Brain microvascular endothelial cell (primary cell): ENCODE measurements at regions not wholly inside any gene's neighbourhood (a gene's known extent, or its start where the extent isn't known, plus 50 kb on each side); places are given as distances from the start of the nearest gene placed in this dataset.

Experiments
- DNase-seq: peaks from one replicate; pipeline ENCODE4 v3.0.0-alpha.2; 2020
- H3K27ac ChIP-seq: fragments of 250-450 bp; sonication (Bioruptor Pico); 2 replicates; pipeline ENCODE4 v1.5.1; 2020; ENCODE audit warnings: mild to moderate bottlenecking, moderate library complexity
- H3K27me3 ChIP-seq: fragments of 250-450 bp; sonication (Bioruptor Pico); replicated peaks from 2 replicates; pipeline ENCODE4 v1.5.1; 2020; ENCODE audit warnings: mild to moderate bottlenecking
- H3K36me3 ChIP-seq: fragments of 250-450 bp; sonication (Bioruptor Pico); replicated peaks from 2 replicates; pipeline ENCODE4 v1.5.1; 2020; ENCODE audit warnings: mild to moderate bottlenecking
- H3K4me3 ChIP-seq: 2 replicates; pipeline ENCODE4 v1.5.1; 2011; ENCODE audit warnings: low read depth, mild to moderate bottlenecking, control low read depth, low read length, moderate library complexity
- in situ Hi-C: cut with HindIII; loops from 2 replicates; pipeline ENCODE4 v1.10.0; 2017; ENCODE audit warnings: low sequenced_read_pairs, low pct_ligation_motif_present
- TF ChIP-seq, protein P1 (sequence below): IDR thresholded peaks from 2 replicates; pipeline ENCODE4 v1.5.1; 2011; ENCODE audit warnings: low read depth, mild to moderate bottlenecking, moderate library complexity, low read length, control low read depth, inconsistent platforms; ENCODE audit errors: missing control alignments

GRCh38 chr3:177934001-177934891, 602.0 kb upstream of the KCNMB2 start:
- H3K27me3 ChIP-seq, result no peaks in the 10 kb centered on the region
- no peak overlapping the region for H3K4me3 ChIP-seq
- no peaks in the 10 kb centered on the region for H3K36me3 ChIP-seq
- DNase-seq, result peak; percentile 61
- TF ChIP-seq, protein P1, sequence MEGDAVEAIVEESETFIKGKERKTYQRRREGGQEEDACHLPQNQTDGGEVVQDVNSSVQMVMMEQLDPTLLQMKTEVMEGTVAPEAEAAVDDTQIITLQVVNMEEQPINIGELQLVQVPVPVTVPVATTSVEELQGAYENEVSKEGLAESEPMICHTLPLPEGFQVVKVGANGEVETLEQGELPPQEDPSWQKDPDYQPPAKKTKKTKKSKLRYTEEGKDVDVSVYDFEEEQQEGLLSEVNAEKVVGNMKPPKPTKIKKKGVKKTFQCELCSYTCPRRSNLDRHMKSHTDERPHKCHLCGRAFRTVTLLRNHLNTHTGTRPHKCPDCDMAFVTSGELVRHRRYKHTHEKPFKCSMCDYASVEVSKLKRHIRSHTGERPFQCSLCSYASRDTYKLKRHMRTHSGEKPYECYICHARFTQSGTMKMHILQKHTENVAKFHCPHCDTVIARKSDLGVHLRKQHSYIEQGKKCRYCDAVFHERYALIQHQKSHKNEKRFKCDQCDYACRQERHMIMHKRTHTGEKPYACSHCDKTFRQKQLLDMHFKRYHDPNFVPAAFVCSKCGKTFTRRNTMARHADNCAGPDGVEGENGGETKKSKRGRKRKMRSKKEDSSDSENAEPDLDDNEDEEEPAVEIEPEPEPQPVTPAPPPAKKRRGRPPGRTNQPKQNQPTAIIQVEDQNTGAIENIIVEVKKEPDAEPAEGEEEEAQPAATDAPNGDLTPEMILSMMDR, result no peak
- H3K27ac ChIP-seq, result no peak overlapping the region
- in situ Hi-C loops, result no loop called here

- Histone ChIP-seq H3K27ac (no peak overlapping the region), H3K4me3 (no peak overlapping the region), H3K36me3 (no peaks in the 10 kb centered on the region), H3K27me3 (no peaks in the 10 kb centered on the region)
- in situ Hi-C loops, result no loop called here
- DNase-seq, result no peak
- TF ChIP-seq, protein P1, result no peak
Measured at GRCh38 chr3:177935047-177935446, 601.2 kb upstream of the KCNMB2 start.

- DNase-seq, result no peak
- TF ChIP-seq, protein P1, result no peak
- Histone ChIP-seq H3K27ac (no peak overlapping the region), H3K27me3 (no peaks in the 10 kb centered on the region), H3K4me3 (no peak overlapping the region), H3K36me3 (no peaks in the 10 kb centered on the region)
- in situ Hi-C loops, result no loop called here
Measured at GRCh38 chr3:177936721-177937120, 599.5 kb upstream of the KCNMB2 start.

- DNase-seq, result no peak
- no peaks in the 10 kb centered on the region for H3K36me3 ChIP-seq
- H3K27ac ChIP-seq, result no peak overlapping the region
- in situ Hi-C loops, result no loop called here
- H3K27me3 ChIP-seq, result no peaks in the 10 kb centered on the region
- no peak overlapping the region for H3K4me3 ChIP-seq
- TF ChIP-seq, protein P1, result no peak
Measured at GRCh38 chr3:177942911-177943310, 593.3 kb upstream of the KCNMB2 start.

DNA sequence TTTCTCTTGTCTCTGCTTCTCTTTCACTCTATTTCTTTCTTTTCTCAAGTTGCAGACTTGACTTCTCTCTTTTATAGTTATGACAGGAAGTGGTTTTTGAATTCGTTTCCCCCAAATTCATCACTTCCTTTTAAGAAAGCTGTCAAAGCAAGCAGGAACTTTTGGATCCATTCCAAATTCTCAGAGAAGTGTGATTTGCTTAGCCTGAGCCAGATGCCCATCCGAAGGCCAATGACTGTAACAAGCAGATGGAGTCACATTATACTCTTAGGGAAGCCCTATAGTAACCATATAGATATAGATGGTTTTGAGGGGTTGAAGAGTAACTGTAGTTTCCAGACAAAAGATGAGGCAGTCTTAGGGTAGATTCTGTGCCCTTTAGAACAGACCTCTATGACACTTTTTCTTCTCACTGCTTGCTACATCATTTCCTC, 592.0 kb upstream of the KCNMB2 start:
- no peak for DNase-seq
- in situ Hi-C loops, result no loop called here
- Histone ChIP-seq H3K36me3 (no peaks in the 10 kb centered on the region), H3K27ac (no peak overlapping the region), H3K4me3 (no peak overlapping the region), H3K27me3 (no peaks in the 10 kb centered on the region)
- TF ChIP-seq, protein P1, result no peak

DNA sequence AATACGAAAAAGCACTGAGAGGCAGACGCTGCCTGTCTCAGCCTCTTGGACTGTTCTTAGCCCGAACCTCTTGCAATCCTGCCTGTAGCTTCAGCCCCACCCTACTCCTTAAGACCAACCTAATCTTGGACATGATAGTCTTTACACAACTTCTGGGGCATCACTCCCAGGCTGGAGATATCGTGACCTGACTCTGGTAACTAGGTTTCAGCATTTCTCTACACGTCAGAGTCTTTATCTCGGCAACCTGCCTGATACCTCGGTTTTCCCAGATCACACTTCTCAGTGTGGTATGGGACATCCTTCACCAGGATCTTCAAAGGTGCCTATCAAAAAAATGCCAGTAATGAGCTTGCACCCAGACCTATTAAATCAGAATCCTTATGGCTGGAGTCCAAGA, 590.2 kb upstream of the KCNMB2 start:
- in situ Hi-C loops, result no loop called here
- no peak overlapping the region for H3K27ac ChIP-seq

More for the DNA sequence above, 590.2 kb upstream of the KCNMB2 start:
- Histone ChIP-seq H3K4me3 (no peak overlapping the region), H3K36me3 (no peaks in the 10 kb centered on the region), H3K27me3 (no peaks in the 10 kb centered on the region)
- DNase-seq, result no peak
- TF ChIP-seq, protein P1, result no peak
